Transverse colon (tissue), 4 donors: ENCODE measurements at regions not wholly inside any gene's neighbourhood (a gene's known extent, or its start where the extent isn't known, plus 50 kb on each side); places are given as distances from the start of the nearest gene placed in this dataset.

Experiments
- DNase-seq: peaks from one replicate; pipeline ENCODE4 v3.0.0-alpha.2; 2019
- H3K27ac ChIP-seq, 4 donors: fragments of 200-600 bp; sonication (generic); 2 replicates each; pipeline ENCODE4 v1.5.1; 2016 to 2018; ENCODE audit warnings: inconsistent platforms in 4 of 4
- H3K27me3 ChIP-seq: fragments of 200-600 bp; sonication (generic); 2 replicates; pipeline ENCODE4 v1.5.1; 2017; ENCODE audit warnings: inconsistent platforms
- H3K36me3 ChIP-seq, 4 donors: fragments of 200-600 bp; sonication (generic); 2 replicates each; pipeline ENCODE4 v1.5.1; 2017 to 2019; ENCODE audit warnings: inconsistent platforms in 4 of 4
- H3K4me1 ChIP-seq, 4 donors: fragments of 200-600 bp; sonication (generic); 2 replicates each; pipeline ENCODE4 v1.5.1; 2017 to 2020; ENCODE audit warnings: inconsistent platforms in 4 of 4
- H3K4me3 ChIP-seq, 4 donors: fragments of 200-600 bp; sonication (generic); 1 replicate in 1 of 4; 2 replicates in 3 of 4; pipeline versions ENCODE4 v1.5.1 to v1.6.1; 2017 to 2019; ENCODE audit warnings: inconsistent platforms in 4 of 4
- H3K9me3 ChIP-seq, 2 donors: fragments of 200-600 bp; sonication (generic); 2 replicates each; pipeline ENCODE4 v1.5.1; 2017 to 2019; ENCODE audit warnings: inconsistent platforms in 2 of 2
- EP300 ChIP-seq: sonication (generic); formaldehyde crosslinking; IDR thresholded peaks from one replicate; pipeline ENCODE4 v1.6.1; 2017; ENCODE audit warnings: antibody characterized with exemption, low read depth
- POLR2A ChIP-seq: fragments of 450-650 bp; IDR thresholded peaks from one replicate; pipeline ENCODE4 v1.6.1; 2016; ENCODE audit warnings: antibody characterized with exemption, mild to moderate bottlenecking, moderate library complexity
- POLR2AphosphoS5 ChIP-seq, 3 donors: sonication (generic); formaldehyde crosslinking; IDR thresholded peaks; one replicate each; pipeline ENCODE4 v1.6.1; 2016; ENCODE audit warnings: antibody characterized with exemption in 3 of 3
- WGBS, 2 donors: methylation state at CpG; one replicate each; pipeline ENCODE4 v1.1.5; 2018; ENCODE audit warnings: low coverage in 1 of 2; 5-methylcytosine and 5-hydroxymethylcytosine counted together
- in situ Hi-C, 4 donors: fragments of 200-750 bp; cut with MboI; loops; one replicate each; pipeline versions ENCODE4 v1.15.0 to v1.15.1; 2017; ENCODE audit warnings: low sequenced_read_pairs in 3 of 4, low pct_ligation_motif_present in 1 of 4, low pct_unique_long_range_greater_than_20kb in 1 of 4
- intact Hi-C: fragments of 100-400 bp; cut with DNase I; formaldehyde crosslinking; loops from one replicate; pipeline ENCODE4 v1.15.1; 2023; ENCODE audit warnings: low total_unique reads
- TF ChIP-seq, protein P1 (sequence below), 5 experiments: fragments of 200-600 bp in 3 of 5; fragments of 450-650 bp in 2 of 5; sonication (generic) in 3 of 5; IDR thresholded peaks; 1 replicate in 2 of 5; 2 replicates in 3 of 5; pipeline ENCODE4 v1.5.1; 2016 to 2017; ENCODE audit warnings: antibody characterized with exemption in 5 of 5, inconsistent platforms in 3 of 5, mild to moderate bottlenecking in 2 of 5, moderate library complexity in 1 of 5

DNA sequence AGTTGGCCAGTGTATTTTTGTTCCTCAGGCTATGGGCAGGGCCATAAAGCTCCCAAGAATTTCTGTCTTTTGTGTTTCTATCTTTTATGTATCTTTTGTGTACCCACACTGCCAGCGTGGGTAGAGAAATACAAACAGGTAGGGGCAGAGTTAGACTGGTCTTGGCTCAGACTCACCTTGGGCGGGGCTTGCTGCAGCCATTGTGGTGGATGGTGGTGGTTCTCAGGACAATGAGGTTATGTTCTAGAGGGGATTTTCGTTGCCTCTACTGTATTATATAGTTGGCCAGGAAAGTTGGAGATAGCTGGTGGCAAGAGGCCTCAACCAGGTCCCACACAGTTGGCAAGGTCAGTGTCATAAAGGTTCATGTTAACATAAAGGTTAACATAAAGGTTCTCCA is 977.5 kb upstream of the LRFN5 start:
- Histone ChIP-seq H3K27ac (no peak overlapping the region), H3K27me3 (no peaks in the 10 kb centered on the region), H3K9me3 (no peaks in the 10 kb centered on the region), H3K36me3 (no peaks in the 10 kb centered on the region), H3K4me3 (no peak overlapping the region), H3K4me1 (no peaks in the 10 kb centered on the region)
- in situ Hi-C loops (no loop called here), intact Hi-C loops (no loop called here)
- no peak for DNase-seq
- TF ChIP-seq, protein P1, sequence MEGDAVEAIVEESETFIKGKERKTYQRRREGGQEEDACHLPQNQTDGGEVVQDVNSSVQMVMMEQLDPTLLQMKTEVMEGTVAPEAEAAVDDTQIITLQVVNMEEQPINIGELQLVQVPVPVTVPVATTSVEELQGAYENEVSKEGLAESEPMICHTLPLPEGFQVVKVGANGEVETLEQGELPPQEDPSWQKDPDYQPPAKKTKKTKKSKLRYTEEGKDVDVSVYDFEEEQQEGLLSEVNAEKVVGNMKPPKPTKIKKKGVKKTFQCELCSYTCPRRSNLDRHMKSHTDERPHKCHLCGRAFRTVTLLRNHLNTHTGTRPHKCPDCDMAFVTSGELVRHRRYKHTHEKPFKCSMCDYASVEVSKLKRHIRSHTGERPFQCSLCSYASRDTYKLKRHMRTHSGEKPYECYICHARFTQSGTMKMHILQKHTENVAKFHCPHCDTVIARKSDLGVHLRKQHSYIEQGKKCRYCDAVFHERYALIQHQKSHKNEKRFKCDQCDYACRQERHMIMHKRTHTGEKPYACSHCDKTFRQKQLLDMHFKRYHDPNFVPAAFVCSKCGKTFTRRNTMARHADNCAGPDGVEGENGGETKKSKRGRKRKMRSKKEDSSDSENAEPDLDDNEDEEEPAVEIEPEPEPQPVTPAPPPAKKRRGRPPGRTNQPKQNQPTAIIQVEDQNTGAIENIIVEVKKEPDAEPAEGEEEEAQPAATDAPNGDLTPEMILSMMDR (IDR thresholded peaks at IDR 0.05), result no peak
- TF ChIP-seq POLR2AphosphoS5 (IDR thresholded peaks at IDR 0.05) (no peak), POLR2A (no peak), EP300 (no peak)
- 54% methylated on average over 3 of the region's 3 CpGs; no CpG with 5 or more reads in 1 of the 2 donors for WGBS, 2 donors

DNA sequence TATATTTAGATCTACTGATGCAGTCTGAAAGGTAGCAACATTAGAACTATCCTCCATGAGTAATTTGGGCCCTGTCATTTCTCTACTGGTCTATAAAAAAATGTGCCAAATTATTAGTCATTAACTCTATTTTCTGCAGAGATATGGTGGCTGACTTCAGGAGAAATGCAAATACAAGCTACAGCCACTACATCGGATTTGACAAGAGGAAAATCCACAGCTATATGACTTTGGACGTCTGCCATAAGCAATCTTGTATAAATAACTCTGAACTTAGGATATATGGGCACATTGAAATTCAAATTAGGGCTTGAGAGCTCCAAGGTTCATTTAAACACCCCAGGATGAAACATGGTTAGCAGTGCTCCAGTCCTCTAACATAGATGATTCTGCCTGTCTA is 983.0 kb upstream of the LRFN5 start:
- Histone ChIP-seq H3K4me3 (no peak overlapping the region), H3K36me3 (no peaks in the 10 kb centered on the region), H3K27me3 (no peaks in the 10 kb centered on the region), H3K4me1 (no peaks in the 10 kb centered on the region), H3K27ac (no peak overlapping the region), H3K9me3 (no peaks in the 10 kb centered on the region)
- in situ Hi-C loops, result no loop called here
- intact Hi-C loops, result no loop called here
- no peak for TF ChIP-seq EP300
- TF ChIP-seq POLR2AphosphoS5 (IDR thresholded peaks at IDR 0.05), result no peak
- TF ChIP-seq POLR2A, result no peak
- TF ChIP-seq, protein P1 (IDR thresholded peaks at IDR 0.05), result no peak
- 10 to 21% methylated on average over 2 of the region's 2 CpGs for WGBS, 2 donors
- no peak for DNase-seq

DNA sequence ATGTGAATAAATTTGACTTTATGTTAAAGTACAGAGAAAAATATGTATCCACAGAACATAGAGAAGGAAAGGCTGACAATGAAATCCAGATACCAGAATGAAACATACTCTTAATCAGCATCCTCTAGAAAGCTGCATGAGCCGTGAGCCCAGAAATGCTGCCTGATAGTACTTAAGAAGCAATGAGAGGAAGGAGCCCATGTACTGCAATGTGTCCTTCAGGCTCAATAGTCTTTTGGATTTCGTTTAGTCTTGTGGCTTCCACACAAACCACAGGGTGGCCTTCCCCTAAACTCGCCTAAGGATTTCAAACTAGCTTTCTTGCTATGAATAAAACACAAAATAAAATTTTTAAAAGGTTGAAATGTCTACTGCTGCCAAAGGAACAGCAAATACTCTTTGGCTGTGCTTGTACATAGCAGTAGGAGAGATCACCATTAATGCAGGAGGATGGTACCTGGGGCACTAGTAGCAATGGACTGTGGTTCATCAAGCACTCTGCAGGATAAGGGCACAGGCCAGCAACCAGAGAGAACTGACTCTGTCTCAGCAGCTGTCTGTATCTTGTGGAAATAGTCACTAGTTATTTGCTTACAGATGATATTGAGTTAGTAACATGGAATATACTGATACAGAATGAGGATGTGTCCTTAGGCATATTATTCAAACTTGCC is 988.3 kb upstream of the LRFN5 start:
- TF ChIP-seq, protein P1 (IDR thresholded peaks at IDR 0.05), result no peak
- TF ChIP-seq EP300, result no peak
- no peak for TF ChIP-seq POLR2A
- no peak for TF ChIP-seq POLR2AphosphoS5 (IDR thresholded peaks at IDR 0.05)
- no peak overlapping the region for H3K4me3 ChIP-seq
- DNase-seq, result no peak
- WGBS, 2 donors, result 50% methylated on average over 2 to 3 of the region's 3 CpGs
- intact Hi-C loops, result no loop called here
- no peaks in the 10 kb centered on the region for H3K36me3 ChIP-seq
- no peaks in the 10 kb centered on the region for H3K4me1 ChIP-seq
- no peak overlapping the region for H3K27ac ChIP-seq
- H3K9me3 ChIP-seq, result peaks cover 0 to 3% of the 10 kb centered on the region in 2 donors
- no peaks in the 10 kb centered on the region for H3K27me3 ChIP-seq
- in situ Hi-C loops, result no loop called here

DNA sequence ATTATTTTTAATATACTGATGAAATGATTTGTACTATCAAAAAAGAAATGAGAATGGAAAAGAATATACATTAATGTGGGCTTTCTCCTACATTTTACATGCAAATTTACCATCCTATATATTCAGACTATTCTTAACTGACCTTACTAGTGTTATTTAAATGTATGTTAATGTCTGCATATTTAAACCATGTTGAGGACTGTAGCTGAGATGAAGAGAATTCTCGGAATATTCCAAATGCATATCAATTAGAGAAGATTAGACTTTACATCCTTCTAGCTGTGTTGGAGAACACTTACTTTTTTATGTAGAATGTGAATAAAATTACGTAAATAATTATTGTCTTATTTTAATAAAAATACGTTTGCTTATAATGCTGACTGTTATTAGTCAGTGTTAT is 990.1 kb upstream of the LRFN5 start:
- intact Hi-C loops (no loop called here), in situ Hi-C loops (no loop called here)
- 73 to 84% methylated on average over 3 of the region's 3 CpGs for WGBS, 2 donors

More for the DNA sequence above, 990.1 kb upstream of the LRFN5 start:
- Histone ChIP-seq H3K27ac (no peak overlapping the region), H3K4me1 (no peaks in the 10 kb centered on the region), H3K9me3 (peaks cover 0 to 3% of the 10 kb centered on the region in 2 donors), H3K36me3 (no peaks in the 10 kb centered on the region), H3K4me3 (no peak overlapping the region), H3K27me3 (no peaks in the 10 kb centered on the region)
- TF ChIP-seq EP300 (no peak), POLR2A (no peak), POLR2AphosphoS5 (IDR thresholded peaks at IDR 0.05) (no peak)
- TF ChIP-seq, protein P1 (IDR thresholded peaks at IDR 0.05), result no peak
- no peak for DNase-seq
